SH-SY5Y (cell line): ENCODE measurements at regions not wholly inside any gene's neighbourhood (a gene's known extent, or its start where the extent isn't known, plus 50 kb on each side); places are given as distances from the start of the nearest gene placed in this dataset.

Experiments used
- GATA2 ChIP-seq: IDR thresholded peaks from 2 replicates; pipeline ENCODE4 v1.6.1; 2011; ENCODE audit warnings: mild to moderate bottlenecking, low read depth, low read length
- GATA3 ChIP-seq: IDR thresholded peaks from 2 replicates; pipeline ENCODE4 v1.6.1; 2011; ENCODE audit warnings: low read depth, mild to moderate bottlenecking, low read length, moderate library complexity

- TF ChIP-seq GATA3 (no peak), GATA2 (no peak)
Observed at GRCh38 chr1:101683136-101683535, 313.6 kb downstream of the OLFM3 start.
